Activated CD4-positive, CD25-positive, alpha-beta regulatory T cell treated with anti-CD3 and anti-CD28 coated beads, Interleukin-2, amount 50 U/mL, for 72 hours (primary cell): ENCODE measurements at regions not wholly inside any gene's neighbourhood (a gene's known extent, or its start where the extent isn't known, plus 50 kb on each side); places are given as distances from the start of the nearest gene placed in this dataset.
"Not testable (repeated sequence)": the region's sequence is repeated elsewhere in the genome, so short reads cannot be mapped to it uniquely, and the experiment has no call there.

Experiments used
- DNase-seq: peaks from one replicate; pipeline ENCODE4 v3.0.0; 2021

GRCh38 chr7:5121256-5121655, 68.8 kb upstream of the WIPI2 start:
- DNase-seq: not testable (repeated sequence)

GRCh38 chr7:5131238-5131637, 58.8 kb upstream of the WIPI2 start:
- DNase-seq: not testable (repeated sequence)

- no peak for DNase-seq
Measured at GRCh38 chr7:5132539-5132938, 57.5 kb upstream of the WIPI2 start.

DNA sequence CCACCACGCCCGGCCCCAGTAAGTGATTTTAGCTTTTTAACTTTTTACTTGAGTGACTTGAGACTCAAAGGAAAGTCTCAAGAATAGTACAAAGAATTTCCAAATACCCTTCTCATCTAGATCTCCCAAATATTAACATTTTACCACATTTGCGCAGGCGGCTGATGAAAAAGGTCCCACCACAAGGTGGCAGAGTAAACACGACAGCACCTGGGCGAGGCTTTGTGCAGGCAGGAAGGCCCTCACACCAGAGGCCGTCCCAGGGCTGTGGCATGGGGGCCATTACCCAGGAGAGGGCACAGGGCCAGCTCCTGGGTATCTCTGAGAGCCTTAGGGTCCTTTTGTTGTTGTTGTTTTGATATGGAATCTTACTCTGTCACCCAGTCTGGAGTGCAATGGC, 50.0 kb upstream of the WIPI2 start:
- peak; percentile 42 for DNase-seq
